MG63 (cell line): ENCODE measurements at regions not wholly inside any gene's neighbourhood (a gene's known extent, or its start where the extent isn't known, plus 50 kb on each side); places are given as distances from the start of the nearest gene placed in this dataset.

Experiments used
- DNase-seq: peaks from one replicate; pipeline ENCODE4 v3.0.0-alpha.2; 2020
- H3K27me3 ChIP-seq: fragments of 250-450 bp; sonication (Bioruptor Pico); 2 replicates; pipeline ENCODE4 v1.5.1; 2020; ENCODE audit warnings: mild to moderate bottlenecking, moderate library complexity
- H3K36me3 ChIP-seq: fragments of 250-450 bp; sonication (Bioruptor Pico); 2 replicates; pipeline ENCODE4 v1.5.1; 2020; ENCODE audit warnings: mild to moderate bottlenecking, moderate library complexity
- H3K4me3 ChIP-seq: fragments of 250-450 bp; sonication (Bioruptor Pico); 2 replicates; pipeline ENCODE4 v1.5.1; 2020; ENCODE audit warnings: mild to moderate bottlenecking, moderate library complexity
- H3K9me3 ChIP-seq: fragments of 250-450 bp; sonication (Bioruptor Pico); 2 replicates; pipeline ENCODE4 v1.5.1; 2020; ENCODE audit warnings: mild to moderate bottlenecking, moderate library complexity

- Histone ChIP-seq H3K36me3 (no peaks in the 10 kb centered on the region), H3K27me3 (no peaks in the 10 kb centered on the region; the same call in 1 of the 2 replicates), H3K9me3 (no peaks in the 10 kb centered on the region), H3K4me3 (no peak overlapping the region)
- no peak for DNase-seq
These were observed 59.6 kb upstream of the ST6GALNAC5 start for GRCh38 chr1:76807543-76808260.
